Muscle layer of colon (tissue), 2 donors: ENCODE measurements at regions not wholly inside any gene's neighbourhood (a gene's known extent, or its start where the extent isn't known, plus 50 kb on each side); places are given as distances from the start of the nearest gene placed in this dataset.

Source experiments
- H3K27ac ChIP-seq: one replicate; pipeline ENCODE4 v1.7.0; 2013; ENCODE audit warnings: low read depth, mild to moderate bottlenecking, low read length, moderate library complexity
- H3K27me3 ChIP-seq, 2 donors: one replicate each; pipeline ENCODE4 v1.7.0; 2013; ENCODE audit warnings: low read length in 2 of 2, mild to moderate bottlenecking in 2 of 2; ENCODE audit not compliant: insufficient read depth in 2 of 2, control insufficient read depth in 1 of 2
- H3K36me3 ChIP-seq: one replicate; pipeline ENCODE4 v1.7.0; 2013; ENCODE audit warnings: mild to moderate bottlenecking, low read length; ENCODE audit not compliant: insufficient read depth
- H3K4me1 ChIP-seq: one replicate; pipeline ENCODE4 v1.7.0; 2013; ENCODE audit warnings: mild to moderate bottlenecking, low read length; ENCODE audit not compliant: insufficient read depth
- H3K4me3 ChIP-seq, 2 donors: one replicate each; pipeline ENCODE4 v1.7.0; 2013; ENCODE audit warnings: low read length in 2 of 2, low read depth in 1 of 2, mild to moderate bottlenecking in 1 of 2, moderate library complexity in 1 of 2
- H3K9ac ChIP-seq: one replicate; pipeline ENCODE4 v1.7.0; 2013; ENCODE audit warnings: low read length
- H3K9me3 ChIP-seq: one replicate; pipeline ENCODE4 v1.7.0; 2013; ENCODE audit warnings: mild to moderate bottlenecking, low read length
- donor health status: abdominal sarcoma.
- donor health status: Adenocarcinoma of cecum.

GRCh38 chr3:17951241-17951640 lies 208.8 kb upstream of the TBC1D5 start:
- no peak overlapping the region for H3K27ac ChIP-seq
- no peaks in the 10 kb centered on the region for H3K4me1 ChIP-seq
- no peaks in the 10 kb centered on the region for H3K36me3 ChIP-seq
- no peaks in the 10 kb centered on the region for H3K27me3 ChIP-seq
- H3K9ac ChIP-seq = no peak overlapping the region
- no peak overlapping the region for H3K4me3 ChIP-seq
- no peaks in the 10 kb centered on the region for H3K9me3 ChIP-seq

- H3K27me3 ChIP-seq = no peaks in the 10 kb centered on the region
- no peaks in the 10 kb centered on the region for H3K4me1 ChIP-seq
- no peak overlapping the region for H3K4me3 ChIP-seq
- H3K27ac ChIP-seq = no peak overlapping the region
- no peak overlapping the region for H3K9ac ChIP-seq
- H3K36me3 ChIP-seq = no peaks in the 10 kb centered on the region
- H3K9me3 ChIP-seq = no peaks in the 10 kb centered on the region
Measured at GRCh38 chr3:17949101-17949500, 206.7 kb upstream of the TBC1D5 start.

DNA sequence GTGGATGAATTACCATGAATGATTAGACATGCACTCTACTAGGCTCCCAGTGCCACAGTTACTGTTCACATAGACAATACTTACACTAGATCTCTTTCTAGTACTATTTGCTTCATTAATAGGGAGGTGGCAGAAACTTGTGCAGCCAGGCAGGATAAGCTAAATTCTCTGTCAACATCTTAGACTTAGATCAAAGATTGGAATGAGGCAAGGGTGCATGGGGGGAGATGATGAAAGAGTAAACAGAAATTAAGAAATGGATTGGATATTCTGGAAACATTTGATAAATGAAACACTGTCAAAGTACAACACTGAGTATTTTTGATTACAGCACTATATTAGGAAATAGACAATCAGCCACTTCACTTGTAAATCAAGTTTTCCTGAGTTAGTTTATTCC lies 205.4 kb upstream of the TBC1D5 start:
- H3K9ac ChIP-seq = no peak overlapping the region
- H3K27ac ChIP-seq = no peak overlapping the region
- H3K27me3 ChIP-seq = no peaks in the 10 kb centered on the region
- no peaks in the 10 kb centered on the region for H3K9me3 ChIP-seq
- no peaks in the 10 kb centered on the region for H3K36me3 ChIP-seq
- H3K4me1 ChIP-seq = no peaks in the 10 kb centered on the region
- no peak overlapping the region for H3K4me3 ChIP-seq

DNA sequence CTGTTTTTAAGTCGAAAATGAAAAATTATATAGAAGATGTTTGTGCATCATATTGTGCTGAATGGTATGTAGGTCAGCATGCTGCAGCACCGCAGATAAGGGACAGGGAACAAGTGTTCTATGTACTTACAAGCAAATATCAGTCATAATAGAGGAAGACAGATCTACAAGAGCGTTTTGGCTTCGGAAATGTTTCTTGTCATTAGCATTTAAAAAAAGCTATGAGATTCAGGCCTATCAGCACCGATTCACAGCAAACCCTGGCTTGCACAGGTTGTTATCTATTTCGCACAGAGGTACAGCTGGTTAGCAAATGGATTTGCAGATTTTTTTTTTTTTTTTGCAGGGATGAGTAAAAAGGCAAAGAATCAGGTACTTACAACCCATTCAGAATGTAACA lies 204.2 kb upstream of the TBC1D5 start:
- Histone ChIP-seq H3K27ac (no peak overlapping the region), H3K27me3 (no peaks in the 10 kb centered on the region), H3K9me3 (no peaks in the 10 kb centered on the region), H3K4me1 (no peaks in the 10 kb centered on the region), H3K9ac (no peak overlapping the region), H3K4me3 (no peak overlapping the region), H3K36me3 (no peaks in the 10 kb centered on the region)

- Histone ChIP-seq H3K9ac (no peak overlapping the region), H3K9me3 (no peaks in the 10 kb centered on the region), H3K27me3 (no peaks in the 10 kb centered on the region), H3K4me1 (no peaks in the 10 kb centered on the region), H3K27ac (no peak overlapping the region), H3K36me3 (no peaks in the 10 kb centered on the region), H3K4me3 (no peak overlapping the region)
Measured at GRCh38 chr3:17945799-17946399, 203.5 kb upstream of the TBC1D5 start.

DNA sequence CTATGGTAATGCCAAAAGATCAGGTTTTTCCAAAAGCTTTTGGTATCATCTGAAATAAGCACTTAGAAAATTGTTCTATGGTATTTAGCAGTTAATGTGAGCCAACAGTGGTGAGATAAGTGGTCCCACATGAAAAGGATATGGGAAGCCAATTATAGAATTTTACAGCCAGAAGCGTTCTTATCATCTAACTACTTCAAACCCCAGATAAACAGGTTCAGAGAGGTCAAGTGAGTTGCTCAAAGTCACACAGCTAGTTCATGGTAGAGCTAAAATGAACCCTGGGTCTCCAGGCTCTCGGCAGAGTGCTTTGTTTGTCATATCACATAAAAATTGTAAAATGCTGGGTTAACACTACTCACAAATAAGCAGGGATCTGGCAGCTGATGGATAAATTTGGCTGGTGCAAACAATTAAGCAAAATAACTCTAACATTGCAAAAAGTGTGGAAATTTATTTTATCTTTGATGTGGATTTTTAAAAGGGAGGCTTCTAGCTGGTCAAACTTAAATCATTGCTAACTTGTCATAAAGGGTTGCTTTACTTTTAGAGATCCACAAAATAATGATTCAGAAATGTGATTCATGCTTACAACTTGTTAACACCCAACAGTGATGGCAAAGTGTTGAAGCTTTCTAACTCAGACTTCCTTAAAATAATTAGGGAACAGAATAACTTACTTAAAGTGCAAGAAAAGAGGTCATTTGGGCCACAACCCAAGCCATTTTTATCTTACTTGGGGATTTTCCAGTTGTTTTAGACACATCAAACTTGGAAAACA lies 202.8 kb upstream of the TBC1D5 start:
- H3K9ac ChIP-seq = no peak overlapping the region
- no peak overlapping the region for H3K27ac ChIP-seq
- no peaks in the 10 kb centered on the region for H3K4me1 ChIP-seq
- H3K36me3 ChIP-seq = no peaks in the 10 kb centered on the region
- H3K27me3 ChIP-seq = no peaks in the 10 kb centered on the region
- no peaks in the 10 kb centered on the region for H3K9me3 ChIP-seq
- H3K4me3 ChIP-seq = no peak overlapping the region

DNA sequence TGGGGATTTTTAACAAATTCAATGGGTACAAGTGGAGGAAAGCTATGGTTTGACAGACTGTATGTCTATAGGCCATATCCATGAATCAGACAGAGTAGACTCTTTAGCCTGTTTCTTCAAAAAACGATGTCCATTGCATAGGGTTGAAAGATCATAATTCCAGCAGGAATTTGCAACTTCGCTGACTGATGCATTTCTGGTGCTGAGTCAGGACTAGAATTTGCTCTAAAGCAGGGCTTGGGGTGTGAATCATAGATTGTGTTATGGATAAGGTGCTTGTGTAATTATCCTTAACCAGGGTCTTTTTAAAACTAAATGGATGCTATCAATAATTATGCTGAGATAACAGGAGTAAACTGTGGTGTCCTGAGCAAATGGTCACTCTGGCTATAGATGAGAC lies 200.4 kb upstream of the TBC1D5 start:
- Histone ChIP-seq H3K4me3 (no peak overlapping the region), H3K4me1 (no peaks in the 10 kb centered on the region), H3K9ac (no peak overlapping the region), H3K9me3 (no peaks in the 10 kb centered on the region), H3K36me3 (no peaks in the 10 kb centered on the region), H3K27me3 (no peaks in the 10 kb centered on the region), H3K27ac (no peak overlapping the region)

DNA sequence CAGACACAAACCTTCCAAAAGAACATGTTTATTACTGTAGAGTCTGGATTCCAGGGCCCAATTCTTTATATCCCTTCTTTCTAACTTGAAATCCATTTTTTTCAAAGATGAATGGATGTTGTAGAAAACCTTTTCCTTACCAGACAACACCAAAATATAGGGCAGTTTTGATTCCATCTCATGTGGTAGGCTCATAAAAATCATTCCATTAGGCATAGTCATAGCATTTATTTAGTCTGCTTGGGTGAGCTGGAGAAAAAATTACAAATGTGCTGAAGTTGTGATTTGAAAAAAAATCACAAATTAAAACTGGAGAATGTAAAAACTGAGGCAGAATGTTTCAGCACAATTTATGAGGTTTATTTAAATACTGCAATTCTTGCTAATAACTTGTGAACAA lies 199.3 kb upstream of the TBC1D5 start:
- Histone ChIP-seq H3K9ac (no peak overlapping the region), H3K36me3 (no peaks in the 10 kb centered on the region), H3K9me3 (no peaks in the 10 kb centered on the region), H3K27me3 (no peaks in the 10 kb centered on the region), H3K27ac (no peak overlapping the region), H3K4me3 (no peak overlapping the region), H3K4me1 (no peaks in the 10 kb centered on the region)

GRCh38 chr3:17941152-17941551 lies 198.7 kb upstream of the TBC1D5 start:
- Histone ChIP-seq H3K9ac (no peak overlapping the region), H3K9me3 (no peaks in the 10 kb centered on the region), H3K36me3 (no peaks in the 10 kb centered on the region), H3K4me1 (no peaks in the 10 kb centered on the region), H3K27ac (no peak overlapping the region), H3K27me3 (no peaks in the 10 kb centered on the region), H3K4me3 (no peak overlapping the region)

- H3K4me3 ChIP-seq = no peak overlapping the region
- H3K27me3 ChIP-seq = no peaks in the 10 kb centered on the region
- H3K9me3 ChIP-seq = no peaks in the 10 kb centered on the region
- no peaks in the 10 kb centered on the region for H3K36me3 ChIP-seq
- no peak overlapping the region for H3K9ac ChIP-seq
- no peaks in the 10 kb centered on the region for H3K4me1 ChIP-seq
- H3K27ac ChIP-seq = no peak overlapping the region
Measured at GRCh38 chr3:17939157-17939556, 196.7 kb upstream of the TBC1D5 start.

DNA sequence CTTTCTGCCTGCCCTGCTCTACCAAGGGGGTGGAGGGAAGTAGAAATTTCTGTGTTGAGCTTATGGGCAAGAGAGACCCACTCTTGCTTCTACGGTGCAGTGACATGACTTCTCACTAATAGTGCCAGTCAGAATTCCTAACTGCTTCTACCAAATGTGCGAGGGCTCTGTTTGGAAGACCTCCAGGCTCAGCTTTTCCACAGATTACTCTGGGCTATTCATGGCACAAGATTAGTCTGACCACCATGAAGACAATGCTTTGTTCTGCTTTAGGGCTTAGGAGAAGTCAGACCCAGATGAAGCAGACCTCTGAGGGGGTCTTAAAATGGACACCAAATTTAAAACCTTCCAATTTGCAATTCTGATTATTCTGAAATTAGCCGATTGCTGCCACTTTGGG lies 195.9 kb upstream of the TBC1D5 start:
- Histone ChIP-seq H3K9ac (no peak overlapping the region), H3K4me3 (no peak overlapping the region), H3K9me3 (no peaks in the 10 kb centered on the region), H3K27ac (no peak overlapping the region), H3K27me3 (no peaks in the 10 kb centered on the region), H3K36me3 (no peaks in the 10 kb centered on the region), H3K4me1 (no peaks in the 10 kb centered on the region)
